Liver (tissue), 8 donors: ENCODE measurements at regions not wholly inside any gene's neighbourhood (a gene's known extent, or its start where the extent isn't known, plus 50 kb on each side); places are given as distances from the start of the nearest gene placed in this dataset.

ENCODE experiments used
- DNase-seq: peaks from one replicate; pipeline ENCODE4 v3.0.0-alpha.2; 2017; ENCODE audit warnings: low spot score
- H3K27ac ChIP-seq, 2 donors: one replicate each; pipeline ENCODE4 v1.7.0; 2013; ENCODE audit warnings: inconsistent platforms in 2 of 2, low read length in 2 of 2, control low read depth in 1 of 2, low read depth in 1 of 2, mild to moderate bottlenecking in 1 of 2
- H3K27me3 ChIP-seq, 4 donors: one replicate each; pipeline versions ENCODE4 v1.6.1 to v1.7.0; 2013; ENCODE audit warnings: low read length in 3 of 4, inconsistent platforms in 1 of 4, mild to moderate bottlenecking in 1 of 4, moderate library complexity in 1 of 4; ENCODE audit not compliant: control insufficient read depth in 4 of 4, insufficient read depth in 4 of 4
- H3K36me3 ChIP-seq, 4 donors: one replicate each; pipeline versions ENCODE4 v1.6.1 to v1.7.0; 2013; ENCODE audit warnings: low read length in 3 of 4, mild to moderate bottlenecking in 3 of 4, low read depth in 1 of 4, moderate library complexity in 1 of 4; ENCODE audit not compliant: control insufficient read depth in 4 of 4, insufficient read depth in 3 of 4
- H3K4me1 ChIP-seq, 4 donors: one replicate each; pipeline versions ENCODE4 v1.6.1 to v1.7.0; 2013; ENCODE audit warnings: low read length in 3 of 4, mild to moderate bottlenecking in 3 of 4, moderate library complexity in 1 of 4; ENCODE audit not compliant: control insufficient read depth in 4 of 4, insufficient read depth in 4 of 4
- H3K4me3 ChIP-seq, 3 donors: one replicate each; pipeline versions ENCODE4 v1.6.1 to v1.7.0; 2013; ENCODE audit warnings: low read length in 3 of 3, control low read depth in 1 of 3, low read depth in 1 of 3, mild to moderate bottlenecking in 1 of 3
- H3K9ac ChIP-seq, 2 donors: one replicate each; pipeline ENCODE4 v1.7.0; 2013; ENCODE audit warnings: low read length in 2 of 2, mild to moderate bottlenecking in 2 of 2, moderate library complexity in 2 of 2, control low read depth in 1 of 2, low read depth in 1 of 2
- H3K9me3 ChIP-seq, 4 donors: one replicate each; pipeline versions ENCODE4 v1.6.1 to v1.7.0; 2013; ENCODE audit warnings: low read length in 3 of 4; ENCODE audit not compliant: control insufficient read depth in 4 of 4
- EGR1 ChIP-seq, 2 donors: IDR thresholded peaks; 2 replicates each; pipeline ENCODE4 v1.6.1; 2016 to 2018; ENCODE audit warnings: antibody characterized with exemption in 2 of 2, low read depth in 2 of 2
- FOXA1 ChIP-seq: IDR thresholded peaks from 2 replicates; pipeline ENCODE4 v1.6.1; 2016; ENCODE audit warnings: antibody characterized with exemption
- FOXA2 ChIP-seq: IDR thresholded peaks from 2 replicates; pipeline ENCODE4 v1.6.1; 2016; ENCODE audit warnings: antibody characterized with exemption
- GABPA ChIP-seq, 2 donors: IDR thresholded peaks in 1 of 2; conservative IDR thresholded peaks in 1 of 2; 2 replicates each; pipeline ENCODE4 v1.6.1; 2016; ENCODE audit warnings: antibody characterized with exemption in 2 of 2, mild to moderate bottlenecking in 1 of 2, moderate library complexity in 1 of 2
- HNF4A ChIP-seq, 2 donors: conservative IDR thresholded peaks; 2 replicates each; pipeline ENCODE4 v1.6.1; 2016; ENCODE audit warnings: antibody characterized with exemption in 2 of 2, mild to moderate bottlenecking in 2 of 2
- HNF4G ChIP-seq: IDR thresholded peaks from 2 replicates; pipeline ENCODE4 v1.6.1; 2016; ENCODE audit warnings: antibody characterized with exemption
- JUND ChIP-seq, 2 donors: IDR thresholded peaks; 2 replicates each; pipeline ENCODE4 v1.6.1; 2016; ENCODE audit warnings: antibody characterized with exemption in 2 of 2
- NR2F2 ChIP-seq: IDR thresholded peaks from 2 replicates; pipeline ENCODE4 v1.6.1; 2016; ENCODE audit warnings: antibody characterized with exemption
- RAD21 ChIP-seq, 2 donors: IDR thresholded peaks; 2 replicates each; pipeline ENCODE4 v1.6.1; 2016; ENCODE audit warnings: antibody characterized with exemption in 2 of 2, mild to moderate bottlenecking in 2 of 2
- RXRA ChIP-seq, 2 donors: IDR thresholded peaks; 2 replicates each; pipeline ENCODE4 v1.6.1; 2017 to 2018; ENCODE audit warnings: antibody characterized with exemption in 2 of 2, mild to moderate bottlenecking in 1 of 2
- SP1 ChIP-seq: IDR thresholded peaks from 2 replicates; pipeline ENCODE4 v1.6.1; 2018; ENCODE audit warnings: antibody characterized with exemption, mild to moderate bottlenecking
- TAF1 ChIP-seq: conservative IDR thresholded peaks from 2 replicates; pipeline ENCODE4 v1.6.1; 2016; ENCODE audit warnings: antibody characterized with exemption, mild to moderate bottlenecking
- YY1 ChIP-seq: IDR thresholded peaks from 2 replicates; pipeline ENCODE4 v1.6.1; 2016; ENCODE audit warnings: antibody characterized with exemption, mild to moderate bottlenecking
- WGBS: extraction: QIAGEN DNeasy Blood & Tissue Kit; methylation state at CpG from one replicate; pipeline ENCODE4 v1.1.7; 2013; 5-methylcytosine and 5-hydroxymethylcytosine counted together
- TF ChIP-seq, protein P1 (sequence below): IDR thresholded peaks from 2 replicates; pipeline ENCODE4 v1.6.1; 2016; ENCODE audit warnings: antibody characterized with exemption
- TF ChIP-seq, protein P2 (sequence below): fragments of 150-350 bp; IDR thresholded peaks from 2 replicates; pipeline ENCODE4 v1.5.1; 2017; ENCODE audit warnings: improper control_type of control experiment, low read depth, low read length; ENCODE audit not compliant: missing input control
- TF ChIP-seq, protein P3 (sequence below): IDR thresholded peaks from 2 replicates; pipeline ENCODE4 v1.6.1; 2016; ENCODE audit warnings: antibody characterized with exemption, mild to moderate bottlenecking
- TF ChIP-seq, protein P4 (sequence below): IDR thresholded peaks from 2 replicates; pipeline ENCODE4 v1.6.1; 2016; ENCODE audit warnings: antibody characterized with exemption
- TF ChIP-seq, protein P5 (sequence below): IDR thresholded peaks from 2 replicates; pipeline ENCODE4 v1.6.1; 2016; ENCODE audit warnings: antibody characterized with exemption
- donor health status: healthy.
- donor health status: healthy.
- donor health status: healthy.
- donor health status: healthy.
- donor health status: healthy.

DNA sequence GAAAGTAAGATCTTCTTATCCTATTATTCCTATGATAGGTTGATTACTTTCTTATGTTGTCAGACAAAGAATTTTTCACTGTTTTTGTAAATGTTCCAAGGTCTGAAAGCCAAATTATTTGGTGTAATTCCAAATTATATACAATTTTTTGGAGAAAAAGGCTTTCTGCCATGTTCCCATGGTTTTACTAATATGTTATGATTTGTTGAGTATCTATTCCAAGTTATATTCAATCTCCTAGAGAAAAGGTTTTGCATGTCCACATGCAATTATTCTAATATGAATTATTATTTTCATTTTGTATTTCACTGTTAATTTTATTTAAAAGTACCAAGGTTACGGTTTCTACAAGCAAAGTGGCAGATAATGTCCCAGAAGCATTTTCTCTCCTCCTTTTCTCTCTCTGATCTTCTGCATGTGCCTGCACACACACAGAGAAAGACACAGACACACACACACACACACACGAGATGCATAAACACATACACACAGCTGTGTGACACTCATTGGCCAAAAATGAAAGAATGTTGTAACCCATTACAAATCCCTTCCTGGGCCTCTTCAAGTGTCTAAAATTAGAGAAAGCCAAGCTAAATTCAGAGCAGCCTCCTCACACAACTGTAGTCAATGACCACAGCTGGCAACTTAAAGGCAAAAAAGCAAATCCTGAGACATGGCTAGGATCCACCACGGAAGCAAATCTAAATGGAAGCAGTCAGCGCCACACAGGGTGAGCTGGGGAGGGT, 621.0 kb downstream of the EFNB2 start:
- H3K9ac ChIP-seq, result no peak overlapping the region
- 59% methylated on average over 4 of the region's 4 CpGs for WGBS
- no peak overlapping the region for H3K27ac ChIP-seq
- H3K9me3 ChIP-seq, result no peaks in the 10 kb centered on the region
- H3K36me3 ChIP-seq, result no peaks in the 10 kb centered on the region
- TF ChIP-seq HNF4A (conservative IDR thresholded peaks at IDR 0.05), result no peak
- TF ChIP-seq, protein P1, sequence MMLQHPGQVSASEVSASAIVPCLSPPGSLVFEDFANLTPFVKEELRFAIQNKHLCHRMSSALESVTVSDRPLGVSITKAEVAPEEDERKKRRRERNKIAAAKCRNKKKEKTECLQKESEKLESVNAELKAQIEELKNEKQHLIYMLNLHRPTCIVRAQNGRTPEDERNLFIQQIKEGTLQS, result no peak
- no peak for TF ChIP-seq JUND (IDR thresholded peaks at IDR 0.05)
- no peak overlapping the region for H3K4me3 ChIP-seq
- no peak for DNase-seq
- H3K4me1 ChIP-seq, result no peaks in the 10 kb centered on the region
- H3K27me3 ChIP-seq, result no peaks in the 10 kb centered on the region

DNA sequence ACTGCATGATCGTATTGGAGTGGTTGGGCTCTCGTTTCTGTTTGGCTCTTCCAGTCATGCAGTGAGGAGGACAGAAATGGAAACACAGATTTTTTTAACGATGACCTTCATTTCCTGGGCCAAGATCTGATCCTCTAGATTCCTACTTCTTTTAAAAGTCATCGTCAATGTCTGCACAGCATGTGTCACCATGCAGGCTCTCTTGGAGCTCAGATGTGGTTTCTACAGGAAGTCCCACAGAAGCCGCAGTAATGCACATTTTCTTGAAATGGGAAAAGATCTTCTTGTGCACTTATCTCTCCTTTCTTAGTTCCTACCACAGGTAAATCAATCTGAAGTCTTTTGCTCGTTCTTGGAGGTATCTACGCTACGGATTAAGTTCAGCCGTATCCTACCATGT, 626.9 kb downstream of the EFNB2 start:
- DNase-seq, result no peak
- 64% methylated on average over 9 of the region's 9 CpGs for WGBS
- Histone ChIP-seq H3K27me3 (peaks cover 0 to 9% (median 0%) of the 10 kb centered on the region in 4 donors), H3K4me3 (no peak overlapping the region), H3K27ac (no peak overlapping the region), H3K9me3 (no peaks in the 10 kb centered on the region), H3K36me3 (no peaks in the 10 kb centered on the region), H3K4me1 (no peaks in the 10 kb centered on the region), H3K9ac (no peak overlapping the region)
- TF ChIP-seq RAD21 (IDR thresholded peaks at IDR 0.05) (no peak), FOXA1 (no peak), EGR1 (IDR thresholded peaks at IDR 0.05; ENCODE audit: low read depth in 2 of 2) (no peak)
- TF ChIP-seq, protein P1, result no peak

DNA sequence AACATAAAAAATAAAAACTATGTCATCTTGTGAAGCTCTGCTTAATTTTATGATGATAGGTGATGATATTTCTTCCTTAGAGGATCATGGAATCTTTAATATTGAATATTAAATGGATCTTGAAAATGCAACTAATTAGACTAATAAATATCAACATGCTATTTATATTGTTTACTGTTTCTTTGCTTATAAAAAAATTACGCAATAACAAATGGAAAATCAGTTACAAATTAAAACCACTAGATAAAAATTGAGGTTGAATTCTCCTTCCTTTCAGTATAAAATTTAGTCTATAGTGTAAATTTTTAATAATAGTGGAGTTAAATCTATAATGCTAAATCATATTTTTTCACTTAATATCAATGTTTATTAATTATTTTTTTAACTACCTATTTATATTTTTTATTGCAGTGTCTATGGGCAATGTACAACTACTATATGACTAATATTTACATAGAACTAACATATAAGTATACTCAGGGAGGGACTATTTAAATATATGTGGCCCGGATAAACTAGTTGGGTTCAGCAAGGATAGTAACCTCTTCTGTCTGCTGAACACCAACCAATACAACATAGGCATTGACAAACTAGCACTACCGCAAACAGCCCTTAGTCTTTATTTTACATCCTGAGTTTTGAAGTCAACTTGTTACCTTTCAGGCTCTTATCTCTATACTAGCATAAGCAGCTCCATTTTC, 628.0 kb downstream of the EFNB2 start:
- TF ChIP-seq, protein P2, sequence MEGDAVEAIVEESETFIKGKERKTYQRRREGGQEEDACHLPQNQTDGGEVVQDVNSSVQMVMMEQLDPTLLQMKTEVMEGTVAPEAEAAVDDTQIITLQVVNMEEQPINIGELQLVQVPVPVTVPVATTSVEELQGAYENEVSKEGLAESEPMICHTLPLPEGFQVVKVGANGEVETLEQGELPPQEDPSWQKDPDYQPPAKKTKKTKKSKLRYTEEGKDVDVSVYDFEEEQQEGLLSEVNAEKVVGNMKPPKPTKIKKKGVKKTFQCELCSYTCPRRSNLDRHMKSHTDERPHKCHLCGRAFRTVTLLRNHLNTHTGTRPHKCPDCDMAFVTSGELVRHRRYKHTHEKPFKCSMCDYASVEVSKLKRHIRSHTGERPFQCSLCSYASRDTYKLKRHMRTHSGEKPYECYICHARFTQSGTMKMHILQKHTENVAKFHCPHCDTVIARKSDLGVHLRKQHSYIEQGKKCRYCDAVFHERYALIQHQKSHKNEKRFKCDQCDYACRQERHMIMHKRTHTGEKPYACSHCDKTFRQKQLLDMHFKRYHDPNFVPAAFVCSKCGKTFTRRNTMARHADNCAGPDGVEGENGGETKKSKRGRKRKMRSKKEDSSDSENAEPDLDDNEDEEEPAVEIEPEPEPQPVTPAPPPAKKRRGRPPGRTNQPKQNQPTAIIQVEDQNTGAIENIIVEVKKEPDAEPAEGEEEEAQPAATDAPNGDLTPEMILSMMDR, result no peak
- TF ChIP-seq JUND (IDR thresholded peaks at IDR 0.05) (no peak), HNF4A (conservative IDR thresholded peaks at IDR 0.05) (no peak), HNF4G (no peak), YY1 (no peak), NR2F2 (no peak), GABPA (IDR thresholded peaks at IDR 0.05 in 1 of 2, conservative IDR thresholded peaks at IDR 0.05 in 1 of 2) (no peak), TAF1 (no peak), RAD21 (IDR thresholded peaks at IDR 0.05) (no peak), RXRA (IDR thresholded peaks at IDR 0.05) (no peak), EGR1 (IDR thresholded peaks at IDR 0.05; ENCODE audit: low read depth in 2 of 2) (no peak), SP1 (no peak), FOXA1 (no peak), FOXA2 (no peak)
- TF ChIP-seq, protein P3, sequence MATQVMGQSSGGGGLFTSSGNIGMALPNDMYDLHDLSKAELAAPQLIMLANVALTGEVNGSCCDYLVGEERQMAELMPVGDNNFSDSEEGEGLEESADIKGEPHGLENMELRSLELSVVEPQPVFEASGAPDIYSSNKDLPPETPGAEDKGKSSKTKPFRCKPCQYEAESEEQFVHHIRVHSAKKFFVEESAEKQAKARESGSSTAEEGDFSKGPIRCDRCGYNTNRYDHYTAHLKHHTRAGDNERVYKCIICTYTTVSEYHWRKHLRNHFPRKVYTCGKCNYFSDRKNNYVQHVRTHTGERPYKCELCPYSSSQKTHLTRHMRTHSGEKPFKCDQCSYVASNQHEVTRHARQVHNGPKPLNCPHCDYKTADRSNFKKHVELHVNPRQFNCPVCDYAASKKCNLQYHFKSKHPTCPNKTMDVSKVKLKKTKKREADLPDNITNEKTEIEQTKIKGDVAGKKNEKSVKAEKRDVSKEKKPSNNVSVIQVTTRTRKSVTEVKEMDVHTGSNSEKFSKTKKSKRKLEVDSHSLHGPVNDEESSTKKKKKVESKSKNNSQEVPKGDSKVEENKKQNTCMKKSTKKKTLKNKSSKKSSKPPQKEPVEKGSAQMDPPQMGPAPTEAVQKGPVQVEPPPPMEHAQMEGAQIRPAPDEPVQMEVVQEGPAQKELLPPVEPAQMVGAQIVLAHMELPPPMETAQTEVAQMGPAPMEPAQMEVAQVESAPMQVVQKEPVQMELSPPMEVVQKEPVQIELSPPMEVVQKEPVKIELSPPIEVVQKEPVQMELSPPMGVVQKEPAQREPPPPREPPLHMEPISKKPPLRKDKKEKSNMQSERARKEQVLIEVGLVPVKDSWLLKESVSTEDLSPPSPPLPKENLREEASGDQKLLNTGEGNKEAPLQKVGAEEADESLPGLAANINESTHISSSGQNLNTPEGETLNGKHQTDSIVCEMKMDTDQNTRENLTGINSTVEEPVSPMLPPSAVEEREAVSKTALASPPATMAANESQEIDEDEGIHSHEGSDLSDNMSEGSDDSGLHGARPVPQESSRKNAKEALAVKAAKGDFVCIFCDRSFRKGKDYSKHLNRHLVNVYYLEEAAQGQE, result no peak
- TF ChIP-seq, protein P4, sequence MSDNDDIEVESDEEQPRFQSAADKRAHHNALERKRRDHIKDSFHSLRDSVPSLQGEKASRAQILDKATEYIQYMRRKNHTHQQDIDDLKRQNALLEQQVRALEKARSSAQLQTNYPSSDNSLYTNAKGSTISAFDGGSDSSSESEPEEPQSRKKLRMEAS, result no peak
- TF ChIP-seq, protein P1, result no peak
- TF ChIP-seq, protein P5, sequence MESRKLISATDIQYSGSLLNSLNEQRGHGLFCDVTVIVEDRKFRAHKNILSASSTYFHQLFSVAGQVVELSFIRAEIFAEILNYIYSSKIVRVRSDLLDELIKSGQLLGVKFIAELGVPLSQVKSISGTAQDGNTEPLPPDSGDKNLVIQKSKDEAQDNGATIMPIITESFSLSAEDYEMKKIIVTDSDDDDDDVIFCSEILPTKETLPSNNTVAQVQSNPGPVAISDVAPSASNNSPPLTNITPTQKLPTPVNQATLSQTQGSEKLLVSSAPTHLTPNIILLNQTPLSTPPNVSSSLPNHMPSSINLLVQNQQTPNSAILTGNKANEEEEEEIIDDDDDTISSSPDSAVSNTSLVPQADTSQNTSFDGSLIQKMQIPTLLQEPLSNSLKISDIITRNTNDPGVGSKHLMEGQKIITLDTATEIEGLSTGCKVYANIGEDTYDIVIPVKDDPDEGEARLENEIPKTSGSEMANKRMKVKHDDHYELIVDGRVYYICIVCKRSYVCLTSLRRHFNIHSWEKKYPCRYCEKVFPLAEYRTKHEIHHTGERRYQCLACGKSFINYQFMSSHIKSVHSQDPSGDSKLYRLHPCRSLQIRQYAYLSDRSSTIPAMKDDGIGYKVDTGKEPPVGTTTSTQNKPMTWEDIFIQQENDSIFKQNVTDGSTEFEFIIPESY, result no peak
- H3K9me3 ChIP-seq, result no peaks in the 10 kb centered on the region
- WGBS, result 87% methylated on average over 3 of the region's 3 CpGs

More for the DNA sequence above, 628.0 kb downstream of the EFNB2 start:
- peaks cover 0 to 9% (median 0%) of the 10 kb centered on the region in 4 donors for H3K27me3 ChIP-seq
- no peak overlapping the region for H3K27ac ChIP-seq
- no peaks in the 10 kb centered on the region for H3K4me1 ChIP-seq
- no peak overlapping the region for H3K9ac ChIP-seq
- H3K4me3 ChIP-seq, result no peak overlapping the region
- no peak for DNase-seq
- no peaks in the 10 kb centered on the region for H3K36me3 ChIP-seq
